HG03575 (cell line): ENCODE measurements at regions not wholly inside any gene's neighbourhood (a gene's known extent, or its start where the extent isn't known, plus 50 kb on each side); places are given as distances from the start of the nearest gene placed in this dataset.
"Not testable (repeated sequence)": the region's sequence is repeated elsewhere in the genome, so short reads cannot be mapped to it uniquely, and the experiment has no call there.

ENCODE experiments used
- ATAC-seq: cut with Tn5 transposase; IDR thresholded peaks from one replicate; pipeline ENCODE4 v1.9.1; 2021; ENCODE audit not compliant: unreplicated experiment, insufficient number of reproducible peaks, low FRiP score; ENCODE audit errors: extremely low read depth

DNA sequence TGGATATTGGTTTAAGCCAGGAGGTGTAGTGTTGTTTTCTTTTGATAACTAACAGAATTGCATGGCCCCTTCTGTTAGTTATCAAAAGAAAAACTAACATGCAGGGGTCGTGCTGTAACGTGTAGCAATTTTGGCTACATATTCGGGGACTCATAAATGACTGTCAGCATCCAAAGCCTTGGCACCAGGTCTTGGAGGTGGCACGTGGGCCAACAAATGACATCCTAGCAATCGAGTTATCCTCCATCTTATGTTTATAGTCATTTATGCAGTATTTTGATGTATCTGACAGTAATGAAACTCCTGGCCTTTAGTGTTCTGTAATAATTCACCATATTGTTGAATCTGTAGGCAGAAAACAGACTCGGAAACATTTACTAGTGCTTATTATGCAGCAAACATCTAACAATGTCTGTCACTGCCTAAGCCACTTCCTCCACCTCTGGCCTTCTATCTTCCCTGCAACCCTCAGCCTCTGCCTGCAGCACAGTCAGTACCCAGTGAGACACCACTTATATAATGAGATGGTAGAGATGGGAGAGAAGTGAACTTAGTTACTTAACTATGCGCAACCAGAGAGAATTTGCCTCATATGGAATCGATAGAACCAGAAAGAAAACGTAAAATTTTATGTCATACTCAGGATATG lies 184.6 kb downstream of the AEBP2 start:
- ATAC-seq = no peak

DNA sequence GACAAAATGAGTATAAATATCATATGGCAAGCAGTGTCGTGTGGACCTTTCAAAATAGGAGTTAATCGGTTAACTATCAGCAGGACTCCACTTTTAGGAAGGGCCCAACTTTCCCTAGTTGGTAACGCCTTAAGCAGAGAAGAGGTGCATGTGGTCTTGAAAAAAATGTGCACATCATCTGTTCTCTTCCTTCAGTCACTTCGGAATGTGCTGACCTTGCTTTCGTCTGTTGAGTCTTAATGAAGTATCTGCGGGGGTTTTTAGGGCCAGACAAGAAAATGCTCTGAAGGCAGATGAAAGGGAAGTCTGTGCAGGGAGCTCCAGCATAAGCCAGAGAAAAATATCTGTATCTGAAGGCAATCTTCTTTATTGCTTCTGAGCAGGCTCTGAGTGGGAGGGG lies 185.2 kb downstream of the AEBP2 start:
- ATAC-seq = no peak

DNA sequence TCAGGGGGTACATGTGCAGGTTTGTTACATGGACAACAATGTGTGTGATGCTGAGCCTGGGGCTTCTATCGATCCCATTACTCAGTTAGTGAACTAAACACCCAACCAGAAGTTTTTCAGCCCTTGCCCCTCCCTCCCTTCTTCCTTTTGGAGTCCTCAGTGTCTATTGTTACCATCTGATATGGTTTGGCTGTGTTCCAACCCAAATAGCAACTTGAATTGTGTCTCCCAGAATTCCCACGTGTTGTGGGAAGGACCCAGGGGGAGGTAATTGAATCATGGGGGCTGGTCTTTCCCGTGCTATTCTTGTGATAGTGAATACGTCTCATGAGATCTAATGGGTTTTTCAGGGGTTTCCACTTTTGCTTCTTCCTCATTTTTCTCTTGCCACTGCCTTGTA lies 186.3 kb downstream of the AEBP2 start:
- ATAC-seq = not testable (repeated sequence)

DNA sequence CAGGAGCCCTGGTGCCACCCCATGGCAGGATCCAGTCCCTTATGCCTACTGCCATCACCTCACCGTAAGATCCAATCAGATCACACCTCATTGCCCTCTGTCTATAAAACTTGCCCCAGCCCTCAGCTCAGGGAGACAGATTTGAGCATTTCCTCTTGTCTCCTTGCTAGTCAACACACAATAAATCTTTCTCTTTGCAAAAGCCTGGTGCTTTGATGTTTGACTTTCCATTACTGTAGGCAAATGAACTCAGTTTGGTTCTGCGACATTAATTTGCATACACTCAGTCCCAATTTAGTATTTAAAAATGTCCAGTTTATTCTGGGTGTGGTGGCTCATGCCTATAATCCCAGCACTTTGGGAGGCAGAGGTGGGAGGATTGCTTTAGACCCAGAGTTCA lies 188.4 kb downstream of the AEBP2 start:
- ATAC-seq = no peak

DNA sequence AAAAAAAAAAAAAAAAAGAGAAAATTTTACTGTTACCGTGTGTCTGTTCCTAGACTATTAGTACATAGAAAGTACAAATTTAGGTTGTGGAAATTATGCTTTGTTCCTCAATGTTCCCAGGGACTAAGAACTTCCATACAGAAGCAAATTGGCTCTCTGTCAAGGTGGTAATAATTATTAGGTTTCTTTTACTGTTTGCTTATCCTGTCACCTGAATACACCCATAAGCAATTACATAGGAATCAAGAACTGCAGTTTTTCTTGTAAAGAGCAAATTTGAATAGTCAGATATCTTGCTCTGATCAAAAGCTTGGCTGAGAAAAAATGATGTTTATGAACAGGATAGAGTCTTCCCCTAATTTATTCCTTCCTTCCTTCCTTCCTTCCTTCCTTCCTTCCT lies 191.2 kb downstream of the AEBP2 start:
- no peak for ATAC-seq

DNA sequence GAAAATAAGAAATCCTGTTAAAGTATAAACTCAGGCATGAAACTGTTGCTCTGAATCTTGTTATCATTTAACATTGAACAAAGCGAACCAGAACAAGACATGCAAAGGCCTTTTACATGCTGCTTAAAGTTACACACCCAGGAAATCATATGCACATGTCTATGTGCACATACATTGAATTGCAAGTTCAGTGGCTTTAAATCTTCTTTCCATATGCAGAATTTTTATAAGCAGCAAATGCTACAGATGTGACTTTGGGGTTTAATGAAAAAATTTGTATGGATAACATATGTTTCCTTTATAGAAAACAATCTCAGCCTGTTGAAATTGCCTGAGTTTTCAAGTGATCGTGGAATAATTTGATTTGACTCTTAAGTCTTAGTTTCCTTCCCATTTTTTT lies 193.9 kb downstream of the AEBP2 start:
- ATAC-seq = no peak

DNA sequence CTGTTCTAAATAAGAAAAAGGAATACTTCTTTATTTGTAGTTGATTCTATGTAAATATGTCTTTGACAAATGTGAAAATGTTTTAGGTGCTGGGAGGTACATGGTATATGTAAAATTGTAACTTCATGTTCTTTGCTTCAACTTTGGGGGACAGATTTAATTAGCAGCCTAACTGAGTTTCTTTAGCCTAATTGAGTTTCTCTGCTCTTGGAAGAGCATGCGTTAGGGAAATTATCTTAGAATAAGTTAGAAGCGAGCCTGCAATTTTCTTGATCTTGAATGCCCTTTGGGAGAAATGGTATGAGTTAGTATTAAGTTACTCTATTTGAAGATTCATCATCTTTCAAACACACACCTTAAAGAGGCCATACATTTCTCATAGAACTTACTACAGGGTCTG lies 194.3 kb downstream of the AEBP2 start:
- no peak for ATAC-seq

DNA sequence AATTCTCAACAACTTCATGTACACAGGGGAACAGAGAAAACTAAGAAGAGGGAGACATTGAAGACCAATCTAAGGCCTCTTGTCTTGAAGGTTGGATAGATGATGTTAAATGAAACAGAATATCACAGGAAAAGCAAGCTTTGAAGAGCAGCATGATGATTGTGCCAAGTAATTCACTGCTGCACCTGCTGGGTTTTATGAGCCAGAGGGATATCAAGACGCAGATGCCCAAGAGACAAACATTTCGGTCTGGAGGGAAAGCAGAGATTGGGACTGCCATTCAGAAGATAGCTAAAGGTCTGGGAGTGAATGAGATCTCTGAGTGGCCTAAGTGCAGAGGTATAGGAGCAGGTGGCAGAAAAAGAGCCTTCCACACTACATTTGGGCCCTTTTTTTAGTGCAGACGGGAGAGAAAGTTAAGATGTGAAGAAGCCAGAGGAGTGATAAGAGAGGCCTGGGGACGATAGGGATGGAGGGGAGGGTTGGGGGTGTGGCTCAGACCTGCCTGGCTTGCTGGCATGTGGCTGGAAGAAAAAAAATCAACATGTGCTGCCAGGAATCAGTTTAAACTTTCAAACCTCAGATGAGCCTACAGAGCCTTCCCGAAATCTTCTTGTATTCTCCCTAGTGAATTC lies 200.6 kb downstream of the AEBP2 start:
- no peak for ATAC-seq

DNA sequence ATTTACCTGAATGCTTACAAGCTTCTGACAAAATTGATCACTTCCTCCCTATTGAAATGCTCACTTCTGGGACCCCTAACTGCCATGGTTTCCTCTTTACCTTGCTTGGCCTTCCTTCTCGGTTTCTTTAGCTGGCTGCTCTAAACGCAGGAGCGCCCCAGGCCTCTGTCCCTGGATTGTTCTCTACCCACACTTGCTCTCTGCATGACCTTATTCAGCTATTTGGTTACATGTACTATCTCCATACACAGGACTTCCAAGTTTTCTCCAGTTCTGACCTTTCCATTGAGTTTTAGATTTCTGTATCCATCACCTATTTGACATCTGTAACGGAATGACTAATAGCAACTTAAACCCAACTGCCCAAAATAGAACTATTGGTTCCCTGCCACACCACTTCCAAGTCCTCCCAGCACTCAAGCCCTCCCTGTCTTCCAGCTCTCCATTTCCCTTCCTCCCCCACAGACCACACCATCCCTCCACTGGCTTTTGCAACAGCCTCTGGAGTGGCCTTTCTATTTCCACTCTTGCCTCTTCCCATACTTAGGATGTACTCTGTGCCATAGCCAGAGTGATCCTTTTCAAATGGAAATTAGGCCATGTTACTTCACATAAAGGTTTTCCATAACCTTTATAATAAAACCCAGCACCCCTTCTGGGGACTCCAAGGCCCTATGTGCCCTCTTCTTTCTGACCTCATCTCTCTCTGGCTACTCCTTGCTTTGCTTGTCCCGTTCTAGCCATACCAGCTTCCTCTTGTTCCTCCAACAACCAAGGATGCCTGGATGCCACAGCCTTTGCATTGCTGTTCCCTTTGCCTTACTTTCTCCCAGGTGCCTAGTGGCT lies 202.2 kb downstream of the AEBP2 start:
- no peak for ATAC-seq

DNA sequence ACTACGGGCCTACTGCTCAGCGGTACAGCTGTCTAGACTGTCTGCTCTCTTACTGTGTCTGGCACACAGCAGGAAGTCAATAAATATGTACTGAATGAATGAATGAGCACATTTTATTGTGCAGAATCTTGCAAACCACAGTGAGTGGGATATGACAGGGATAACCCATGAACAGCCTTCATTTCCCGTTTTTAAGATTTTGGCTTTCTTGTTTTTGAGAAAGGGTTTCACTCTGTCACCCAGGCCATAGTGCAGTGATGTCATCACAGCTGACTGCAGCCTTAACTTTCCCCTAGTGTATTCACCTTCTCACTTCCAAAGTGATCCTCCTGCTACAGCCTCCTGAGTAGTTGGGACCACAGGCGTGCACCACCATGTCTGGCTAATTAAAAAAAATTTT lies 203.1 kb downstream of the AEBP2 start:
- no peak for ATAC-seq

DNA sequence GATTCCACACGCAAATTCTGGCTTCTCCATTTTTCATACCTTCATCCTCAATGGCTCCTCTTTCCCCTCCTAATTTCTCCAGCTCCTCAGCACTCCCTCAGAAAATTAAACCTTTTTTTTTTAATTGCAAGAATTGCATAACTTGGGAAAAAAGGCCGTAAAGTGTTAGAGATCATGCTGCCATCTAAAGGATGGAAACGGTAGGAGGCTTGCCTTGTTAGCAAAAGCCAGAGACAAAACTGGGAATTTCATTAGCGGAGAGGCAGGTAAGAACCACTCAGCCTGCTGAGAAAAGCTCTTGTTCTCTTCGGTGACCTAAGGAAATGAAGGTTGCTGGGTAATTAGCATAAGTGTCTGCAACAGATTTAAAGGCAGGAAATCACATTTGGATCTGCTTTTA lies 204.3 kb downstream of the AEBP2 start:
- ATAC-seq = no peak

DNA sequence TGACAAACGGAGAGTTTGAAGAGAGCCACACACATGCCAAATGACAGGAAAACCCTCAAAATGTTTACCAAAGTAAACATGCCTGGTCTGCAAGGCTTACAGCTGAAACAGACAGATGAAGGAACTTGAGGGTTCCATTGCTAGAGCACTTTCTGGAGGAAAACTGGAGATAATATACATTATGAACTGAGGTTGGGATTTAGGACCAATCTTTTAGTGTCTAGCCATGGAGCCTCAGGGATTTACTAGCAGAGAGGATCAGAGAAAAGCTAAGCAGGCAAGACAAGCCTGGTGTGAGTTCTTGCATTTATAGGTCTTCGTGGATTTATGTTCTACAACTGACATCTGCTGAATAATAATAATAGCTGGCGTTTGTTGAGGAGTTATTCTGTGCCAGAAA lies 205.3 kb downstream of the AEBP2 start:
- no peak for ATAC-seq

DNA sequence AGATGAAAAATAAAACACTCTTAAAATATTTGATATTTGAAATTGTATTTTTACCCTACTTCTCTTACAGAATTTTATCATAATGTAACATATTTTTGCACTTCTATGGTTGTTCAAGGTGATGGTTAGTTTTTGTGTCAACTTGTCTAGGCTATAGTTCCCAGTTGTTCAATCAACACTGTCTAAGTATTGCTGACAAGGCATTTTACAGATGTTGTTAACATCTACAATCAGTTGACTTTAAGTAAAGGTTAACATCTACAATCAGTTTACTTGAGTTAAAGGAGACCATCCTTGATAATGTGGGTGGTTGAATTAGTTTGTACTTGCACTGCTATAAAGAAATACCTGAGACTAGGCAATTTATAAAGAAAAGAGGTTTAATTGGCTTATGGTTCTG lies 206.5 kb downstream of the AEBP2 start:
- no peak for ATAC-seq

DNA sequence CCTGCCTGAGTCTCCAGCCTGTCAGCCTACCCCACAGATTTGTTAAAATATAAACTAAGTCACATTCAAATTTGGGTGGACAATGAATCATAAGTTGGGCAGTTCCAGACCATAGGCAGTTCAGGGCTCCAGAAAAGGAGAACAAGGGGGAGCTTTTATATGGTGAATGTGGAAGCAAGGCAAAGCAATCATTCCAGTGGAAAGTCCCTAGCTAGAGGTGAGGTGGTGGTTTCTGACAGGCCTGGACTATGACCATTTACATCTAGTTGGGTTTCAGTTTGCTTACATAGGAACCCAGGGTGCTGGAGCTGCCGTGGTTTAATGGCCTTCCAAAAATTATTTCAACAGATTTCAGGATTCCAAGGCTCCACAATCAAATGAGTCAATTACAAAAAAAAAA lies 207.3 kb downstream of the AEBP2 start:
- no peak for ATAC-seq

DNA sequence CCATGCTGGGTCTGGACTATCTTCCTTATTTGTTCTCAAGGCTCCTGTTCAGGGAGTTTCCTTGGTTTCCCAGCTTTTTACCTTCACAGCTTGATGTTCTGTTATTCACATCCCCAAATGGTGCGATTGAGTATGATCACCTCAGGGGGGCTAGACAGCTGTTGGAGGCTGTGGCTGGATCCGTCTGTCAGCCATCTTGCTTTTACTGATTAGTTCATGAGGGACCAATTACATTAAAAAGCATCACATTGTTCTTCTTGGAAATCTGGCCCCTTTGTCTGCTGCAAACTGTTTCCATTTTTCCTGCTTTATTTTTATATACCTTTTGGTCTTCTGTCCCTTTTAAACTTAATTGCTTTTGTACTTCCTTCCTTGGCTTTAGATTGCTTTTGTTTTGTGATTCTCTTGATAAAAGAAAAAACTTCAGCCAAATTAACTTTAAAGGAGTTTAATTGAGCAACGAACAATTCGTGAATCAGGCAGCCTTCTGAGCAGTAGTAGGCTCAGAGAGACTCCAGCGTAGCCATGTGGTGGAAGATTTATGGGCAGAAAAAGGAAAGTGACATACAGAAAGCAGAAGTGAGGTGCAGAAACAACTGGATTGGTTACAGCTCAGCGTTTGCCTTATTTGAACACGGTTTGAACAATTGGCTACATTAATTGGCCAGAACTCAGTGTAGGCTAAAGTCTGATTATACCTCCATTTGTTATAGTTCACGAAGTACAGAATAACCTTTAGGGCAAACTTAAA lies 208.7 kb downstream of the AEBP2 start:
- ATAC-seq = no peak

DNA sequence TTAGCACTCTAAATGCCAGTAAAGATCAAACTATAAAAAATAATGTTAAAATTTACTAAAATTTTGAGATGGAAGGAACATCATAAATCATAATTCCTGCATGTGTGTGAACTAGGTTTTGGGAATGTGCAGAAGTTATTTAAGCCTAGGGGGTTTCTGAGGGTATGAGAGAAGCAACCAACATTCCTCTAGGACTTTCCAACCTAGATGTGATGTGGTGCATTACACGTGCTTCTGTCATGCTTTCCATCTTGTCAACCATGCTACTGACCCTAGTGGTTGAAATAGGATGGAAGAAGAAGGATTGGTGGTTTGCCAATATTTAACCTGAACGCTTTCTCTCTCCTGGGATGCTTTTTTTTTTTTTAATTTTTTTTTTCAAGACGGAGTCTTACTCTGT lies 209.3 kb downstream of the AEBP2 start:
- ATAC-seq = no peak

DNA sequence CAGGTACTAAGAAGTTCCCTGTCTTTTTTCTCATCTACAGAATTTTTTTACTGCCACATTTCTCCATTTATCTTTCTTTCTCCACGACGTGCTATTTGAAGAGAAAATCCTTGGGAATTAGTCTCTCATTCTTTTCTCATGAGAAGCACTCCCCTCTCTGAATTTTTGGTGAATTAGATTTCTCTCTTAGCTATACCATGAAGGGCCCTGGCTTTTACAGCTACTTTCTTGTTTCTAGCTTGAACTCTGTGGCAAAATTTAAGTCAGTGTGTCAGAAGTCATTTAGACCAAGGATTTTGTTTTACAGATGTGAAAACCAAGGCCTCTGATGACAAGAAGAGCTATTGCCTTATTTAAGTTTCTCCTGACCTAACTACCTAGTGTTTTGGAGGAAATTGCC lies 213.1 kb downstream of the AEBP2 start:
- ATAC-seq = no peak

DNA sequence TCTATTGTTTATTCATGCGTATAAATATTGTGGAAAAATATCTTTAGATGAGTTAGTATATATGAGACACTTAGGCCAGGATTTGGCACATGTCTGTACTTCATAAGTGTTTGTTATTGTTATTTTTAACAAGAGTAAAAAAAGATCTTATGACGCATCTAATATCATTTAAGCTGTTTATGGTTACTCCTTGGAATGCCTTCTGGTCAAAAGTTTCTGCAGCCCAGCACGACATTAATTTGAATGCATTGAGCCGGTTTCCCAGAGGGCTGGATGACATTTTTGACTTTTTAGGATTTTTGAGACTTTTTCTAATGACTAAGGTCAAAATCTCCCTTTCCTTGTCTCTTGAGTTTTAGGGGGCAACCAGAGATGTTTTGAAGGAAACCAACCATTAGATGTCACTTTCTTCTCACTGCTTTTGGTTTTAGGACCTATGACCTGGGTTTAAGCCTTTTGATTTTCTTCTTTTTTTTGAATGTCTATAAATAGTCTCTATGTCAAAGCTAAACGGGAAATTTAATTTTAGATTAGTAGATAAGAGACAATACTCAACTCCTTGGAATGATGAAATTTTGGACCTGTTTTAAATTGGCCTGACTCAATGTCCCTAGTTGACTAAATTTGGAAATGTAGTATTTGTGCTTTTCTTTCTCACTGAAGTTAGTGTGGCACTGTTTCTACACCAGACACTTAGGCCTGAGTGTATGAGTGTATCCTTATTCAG lies 215.5 kb downstream of the AEBP2 start:
- no peak for ATAC-seq

DNA sequence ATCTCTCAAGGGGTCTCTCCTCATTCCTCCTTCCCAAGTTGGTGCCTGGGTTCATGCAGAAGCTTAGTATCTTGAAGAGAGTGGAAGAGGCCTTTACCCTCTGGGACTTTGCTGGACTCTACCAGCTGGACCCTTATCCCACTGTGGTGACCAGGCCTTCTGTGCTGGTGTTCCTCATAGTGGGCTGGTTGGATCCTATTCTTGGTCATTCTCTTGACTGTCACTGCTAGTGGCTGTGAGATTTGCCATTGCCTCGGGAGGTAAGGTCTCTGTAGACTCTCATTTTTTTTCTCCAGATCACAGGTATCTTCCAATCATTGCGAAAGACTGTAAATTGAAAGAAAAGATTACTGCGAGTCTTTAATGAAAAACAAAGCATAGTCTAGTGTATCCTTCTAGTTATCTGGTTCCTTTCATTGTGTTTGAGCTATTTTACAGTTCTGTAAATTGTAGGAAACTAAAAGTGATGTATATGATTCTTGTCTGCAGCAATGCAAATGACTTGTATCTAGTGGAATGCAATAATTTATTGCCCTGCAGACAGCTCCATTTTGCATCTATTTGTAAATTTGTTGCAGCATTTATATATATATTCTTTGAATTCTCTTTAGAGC lies 217.9 kb downstream of the AEBP2 start:
- ATAC-seq = no peak
